Liver (tissue), 8 donors: ENCODE measurements at regions not wholly inside any gene's neighbourhood (a gene's known extent, or its start where the extent isn't known, plus 50 kb on each side); places are given as distances from the start of the nearest gene placed in this dataset.

Experiments used
- DNase-seq: peaks from one replicate; pipeline ENCODE4 v3.0.0-alpha.2; 2017; ENCODE audit warnings: low spot score
- H3K27ac ChIP-seq, 2 donors: one replicate each; pipeline ENCODE4 v1.7.0; 2013; ENCODE audit warnings: inconsistent platforms in 2 of 2, low read length in 2 of 2, control low read depth in 1 of 2, low read depth in 1 of 2, mild to moderate bottlenecking in 1 of 2
- H3K27me3 ChIP-seq, 4 donors: one replicate each; pipeline versions ENCODE4 v1.6.1 to v1.7.0; 2013; ENCODE audit warnings: low read length in 3 of 4, inconsistent platforms in 1 of 4, mild to moderate bottlenecking in 1 of 4, moderate library complexity in 1 of 4; ENCODE audit not compliant: control insufficient read depth in 4 of 4, insufficient read depth in 4 of 4
- H3K36me3 ChIP-seq, 4 donors: one replicate each; pipeline versions ENCODE4 v1.6.1 to v1.7.0; 2013; ENCODE audit warnings: low read length in 3 of 4, mild to moderate bottlenecking in 3 of 4, low read depth in 1 of 4, moderate library complexity in 1 of 4; ENCODE audit not compliant: control insufficient read depth in 4 of 4, insufficient read depth in 3 of 4
- H3K4me1 ChIP-seq, 4 donors: one replicate each; pipeline versions ENCODE4 v1.6.1 to v1.7.0; 2013; ENCODE audit warnings: low read length in 3 of 4, mild to moderate bottlenecking in 3 of 4, moderate library complexity in 1 of 4; ENCODE audit not compliant: control insufficient read depth in 4 of 4, insufficient read depth in 4 of 4
- H3K4me3 ChIP-seq, 3 donors: one replicate each; pipeline versions ENCODE4 v1.6.1 to v1.7.0; 2013; ENCODE audit warnings: low read length in 3 of 3, control low read depth in 1 of 3, low read depth in 1 of 3, mild to moderate bottlenecking in 1 of 3
- H3K9ac ChIP-seq, 2 donors: one replicate each; pipeline ENCODE4 v1.7.0; 2013; ENCODE audit warnings: low read length in 2 of 2, mild to moderate bottlenecking in 2 of 2, moderate library complexity in 2 of 2, control low read depth in 1 of 2, low read depth in 1 of 2
- H3K9me3 ChIP-seq, 4 donors: one replicate each; pipeline versions ENCODE4 v1.6.1 to v1.7.0; 2013; ENCODE audit warnings: low read length in 3 of 4; ENCODE audit not compliant: control insufficient read depth in 4 of 4
- EGR1 ChIP-seq, 2 donors: IDR thresholded peaks; 2 replicates each; pipeline ENCODE4 v1.6.1; 2016 to 2018; ENCODE audit warnings: antibody characterized with exemption in 2 of 2, low read depth in 2 of 2
- FOXA1 ChIP-seq: IDR thresholded peaks from 2 replicates; pipeline ENCODE4 v1.6.1; 2016; ENCODE audit warnings: antibody characterized with exemption
- GABPA ChIP-seq, 2 donors: IDR thresholded peaks in 1 of 2; conservative IDR thresholded peaks in 1 of 2; 2 replicates each; pipeline ENCODE4 v1.6.1; 2016; ENCODE audit warnings: antibody characterized with exemption in 2 of 2, mild to moderate bottlenecking in 1 of 2, moderate library complexity in 1 of 2
- HNF4A ChIP-seq, 2 donors: conservative IDR thresholded peaks; 2 replicates each; pipeline ENCODE4 v1.6.1; 2016; ENCODE audit warnings: antibody characterized with exemption in 2 of 2, mild to moderate bottlenecking in 2 of 2
- HNF4G ChIP-seq: IDR thresholded peaks from 2 replicates; pipeline ENCODE4 v1.6.1; 2016; ENCODE audit warnings: antibody characterized with exemption
- JUND ChIP-seq, 2 donors: IDR thresholded peaks; 2 replicates each; pipeline ENCODE4 v1.6.1; 2016; ENCODE audit warnings: antibody characterized with exemption in 2 of 2
- NR2F2 ChIP-seq: IDR thresholded peaks from 2 replicates; pipeline ENCODE4 v1.6.1; 2016; ENCODE audit warnings: antibody characterized with exemption
- RAD21 ChIP-seq, 2 donors: IDR thresholded peaks; 2 replicates each; pipeline ENCODE4 v1.6.1; 2016; ENCODE audit warnings: antibody characterized with exemption in 2 of 2, mild to moderate bottlenecking in 2 of 2
- RXRA ChIP-seq, 2 donors: IDR thresholded peaks; 2 replicates each; pipeline ENCODE4 v1.6.1; 2017 to 2018; ENCODE audit warnings: antibody characterized with exemption in 2 of 2, mild to moderate bottlenecking in 1 of 2
- SP1 ChIP-seq: IDR thresholded peaks from 2 replicates; pipeline ENCODE4 v1.6.1; 2018; ENCODE audit warnings: antibody characterized with exemption, mild to moderate bottlenecking
- TAF1 ChIP-seq: conservative IDR thresholded peaks from 2 replicates; pipeline ENCODE4 v1.6.1; 2016; ENCODE audit warnings: antibody characterized with exemption, mild to moderate bottlenecking
- YY1 ChIP-seq: IDR thresholded peaks from 2 replicates; pipeline ENCODE4 v1.6.1; 2016; ENCODE audit warnings: antibody characterized with exemption, mild to moderate bottlenecking
- WGBS: extraction: QIAGEN DNeasy Blood & Tissue Kit; methylation state at CpG from one replicate; pipeline ENCODE4 v1.1.7; 2013; 5-methylcytosine and 5-hydroxymethylcytosine counted together
- TF ChIP-seq, protein P1 (sequence below): fragments of 150-350 bp; IDR thresholded peaks from 2 replicates; pipeline ENCODE4 v1.5.1; 2017; ENCODE audit warnings: improper control_type of control experiment, low read depth, low read length; ENCODE audit not compliant: missing input control
- TF ChIP-seq, protein P2 (sequence below): IDR thresholded peaks from 2 replicates; pipeline ENCODE4 v1.6.1; 2016; ENCODE audit warnings: antibody characterized with exemption
- TF ChIP-seq, protein P3 (sequence below): IDR thresholded peaks from 2 replicates; pipeline ENCODE4 v1.6.1; 2016; ENCODE audit warnings: antibody characterized with exemption
- TF ChIP-seq, protein P4 (sequence below): IDR thresholded peaks from 2 replicates; pipeline ENCODE4 v1.6.1; 2016; ENCODE audit warnings: antibody characterized with exemption, mild to moderate bottlenecking
- TF ChIP-seq, protein P5 (sequence below): IDR thresholded peaks from 2 replicates; pipeline ENCODE4 v1.6.1; 2016; ENCODE audit warnings: antibody characterized with exemption
- donor health status: healthy.
- donor health status: healthy.
- donor health status: healthy.
- donor health status: healthy.
- donor health status: healthy.

DNA sequence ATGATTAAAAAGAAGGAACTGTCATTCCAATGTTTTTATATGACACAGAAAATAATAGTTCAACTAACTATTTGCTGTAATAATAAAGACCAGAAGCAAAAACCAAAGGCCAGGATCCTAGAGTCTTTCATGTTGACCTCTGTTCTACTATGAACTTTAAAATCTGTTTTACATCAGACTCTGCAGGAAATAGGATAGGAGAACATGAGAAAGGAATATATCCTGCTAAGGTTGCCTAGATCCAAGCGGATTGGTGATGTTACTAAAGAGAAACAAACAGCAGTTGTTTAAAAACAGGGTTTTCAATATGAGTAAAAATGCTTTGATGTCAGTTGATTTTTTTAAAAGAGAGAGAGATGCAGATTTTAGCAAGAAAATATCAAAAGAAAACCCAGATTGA lies 549.6 kb downstream of the ZIC1 start:
- DNase-seq: no peak
- Histone ChIP-seq H3K4me3 (no peak overlapping the region), H3K36me3 (no peaks in the 10 kb centered on the region), H3K27me3 (no peaks in the 10 kb centered on the region), H3K27ac (no peak overlapping the region), H3K9me3 (no peaks in the 10 kb centered on the region), H3K9ac (no peak overlapping the region), H3K4me1 (no peaks in the 10 kb centered on the region)
- WGBS: 41% methylated on average over 1 of the region's 1 CpG
- TF ChIP-seq TAF1: no peak

DNA sequence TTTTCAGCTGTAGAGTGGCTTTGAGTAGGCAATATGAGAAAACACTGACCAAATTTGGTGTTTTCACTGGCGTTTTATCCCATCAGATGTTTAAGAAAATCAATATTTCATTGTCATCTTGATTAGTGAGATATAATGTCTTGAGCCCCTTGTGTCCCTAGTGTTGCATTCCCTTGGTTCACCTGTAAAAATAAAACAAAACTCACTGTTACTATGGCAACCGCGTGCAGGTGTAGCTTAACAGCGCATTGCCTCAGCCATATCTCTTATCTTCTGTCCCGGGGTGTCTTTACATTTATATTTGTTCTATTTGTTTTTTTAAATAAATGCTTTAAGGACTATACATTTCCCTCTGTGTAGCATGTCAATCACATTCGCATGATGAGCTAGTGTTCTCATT lies 551.6 kb downstream of the ZIC1 start:
- 74% methylated on average over 6 of the region's 6 CpGs for WGBS
- Histone ChIP-seq H3K27ac (no peak overlapping the region), H3K36me3 (no peaks in the 10 kb centered on the region), H3K9ac (no peak overlapping the region), H3K4me1 (no peaks in the 10 kb centered on the region), H3K27me3 (no peaks in the 10 kb centered on the region), H3K9me3 (no peaks in the 10 kb centered on the region), H3K4me3 (no peak overlapping the region)
- no peak for DNase-seq
- TF ChIP-seq, protein P1, sequence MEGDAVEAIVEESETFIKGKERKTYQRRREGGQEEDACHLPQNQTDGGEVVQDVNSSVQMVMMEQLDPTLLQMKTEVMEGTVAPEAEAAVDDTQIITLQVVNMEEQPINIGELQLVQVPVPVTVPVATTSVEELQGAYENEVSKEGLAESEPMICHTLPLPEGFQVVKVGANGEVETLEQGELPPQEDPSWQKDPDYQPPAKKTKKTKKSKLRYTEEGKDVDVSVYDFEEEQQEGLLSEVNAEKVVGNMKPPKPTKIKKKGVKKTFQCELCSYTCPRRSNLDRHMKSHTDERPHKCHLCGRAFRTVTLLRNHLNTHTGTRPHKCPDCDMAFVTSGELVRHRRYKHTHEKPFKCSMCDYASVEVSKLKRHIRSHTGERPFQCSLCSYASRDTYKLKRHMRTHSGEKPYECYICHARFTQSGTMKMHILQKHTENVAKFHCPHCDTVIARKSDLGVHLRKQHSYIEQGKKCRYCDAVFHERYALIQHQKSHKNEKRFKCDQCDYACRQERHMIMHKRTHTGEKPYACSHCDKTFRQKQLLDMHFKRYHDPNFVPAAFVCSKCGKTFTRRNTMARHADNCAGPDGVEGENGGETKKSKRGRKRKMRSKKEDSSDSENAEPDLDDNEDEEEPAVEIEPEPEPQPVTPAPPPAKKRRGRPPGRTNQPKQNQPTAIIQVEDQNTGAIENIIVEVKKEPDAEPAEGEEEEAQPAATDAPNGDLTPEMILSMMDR: no peak
- no peak for TF ChIP-seq HNF4A (conservative IDR thresholded peaks at IDR 0.05)

DNA sequence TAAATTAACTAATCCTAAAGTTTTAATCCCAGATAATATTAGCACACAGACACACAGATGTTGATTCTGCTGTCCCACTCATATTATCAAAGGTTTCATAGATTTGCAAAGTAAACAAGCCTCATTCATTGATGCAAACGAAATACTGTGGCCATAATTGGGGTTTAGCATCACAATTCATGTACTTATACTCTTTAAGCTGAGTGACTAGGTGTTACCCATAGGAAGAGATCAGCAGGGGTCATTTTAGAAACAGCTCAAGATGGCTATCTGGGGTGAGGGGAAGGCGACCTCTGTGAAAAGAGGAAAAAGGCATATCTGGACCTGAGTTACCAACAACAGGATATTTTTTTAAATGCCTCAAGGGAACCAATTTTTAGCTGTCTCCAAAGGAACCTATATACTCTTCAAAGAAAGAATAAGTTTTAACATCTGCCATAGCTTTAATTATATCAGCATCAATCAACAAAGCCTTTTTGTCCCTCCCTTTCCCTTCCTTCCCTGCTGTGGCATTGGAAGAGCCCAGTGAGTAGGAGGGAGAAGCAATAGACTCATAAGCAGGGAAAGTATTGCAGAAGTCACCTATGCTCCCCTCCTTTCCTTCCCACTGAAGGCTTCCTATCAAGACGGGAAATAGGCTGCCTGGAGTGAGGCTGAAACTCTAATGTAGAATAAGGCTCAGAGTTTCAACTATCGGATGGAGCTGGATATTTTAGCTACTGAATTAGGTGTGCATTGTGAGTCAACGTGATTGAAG lies 553.4 kb downstream of the ZIC1 start:
- WGBS: 73% methylated on average over 5 of the region's 5 CpGs
- no peaks in the 10 kb centered on the region for H3K36me3 ChIP-seq
- H3K9me3 ChIP-seq: no peaks in the 10 kb centered on the region
- no peaks in the 10 kb centered on the region for H3K4me1 ChIP-seq
- no peak overlapping the region for H3K4me3 ChIP-seq
- no peak for DNase-seq
- H3K27me3 ChIP-seq: no peaks in the 10 kb centered on the region
- no peak overlapping the region for H3K27ac ChIP-seq
- H3K9ac ChIP-seq: no peak overlapping the region
- no peak for TF ChIP-seq GABPA (IDR thresholded peaks at IDR 0.05 in 1 of 2, conservative IDR thresholded peaks at IDR 0.05 in 1 of 2)

DNA sequence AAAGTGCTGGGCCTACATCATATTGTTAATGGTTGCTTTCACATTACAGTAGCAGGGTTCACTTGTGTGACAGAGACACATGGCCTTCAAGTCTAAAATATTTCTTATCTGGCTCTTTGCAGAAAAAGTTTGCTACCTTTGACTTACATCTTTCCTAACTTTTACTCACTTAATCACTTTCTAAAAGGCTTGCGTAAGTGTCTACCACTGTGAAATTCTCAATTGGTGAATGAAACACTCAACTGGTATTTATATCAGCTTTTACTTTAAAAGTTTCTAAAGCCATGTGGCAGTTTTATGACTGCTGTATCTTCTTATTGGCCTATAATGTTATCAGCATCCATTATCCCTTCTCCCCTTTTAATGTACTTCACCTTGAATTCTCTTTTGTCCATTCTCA lies 554.5 kb downstream of the ZIC1 start:
- H3K27ac ChIP-seq: no peak overlapping the region
- H3K4me3 ChIP-seq: no peak overlapping the region
- DNase-seq: no peak
- no peak overlapping the region for H3K9ac ChIP-seq
- WGBS: 98% methylated on average over 1 of the region's 1 CpG
- H3K9me3 ChIP-seq: no peaks in the 10 kb centered on the region
- no peaks in the 10 kb centered on the region for H3K4me1 ChIP-seq
- no peaks in the 10 kb centered on the region for H3K27me3 ChIP-seq
- no peaks in the 10 kb centered on the region for H3K36me3 ChIP-seq
- TF ChIP-seq RXRA (IDR thresholded peaks at IDR 0.05) (no peak), SP1 (no peak), FOXA1 (no peak), JUND (IDR thresholded peaks at IDR 0.05) (no peak), HNF4A (conservative IDR thresholded peaks at IDR 0.05) (no peak), TAF1 (no peak), YY1 (no peak), EGR1 (IDR thresholded peaks at IDR 0.05; ENCODE audit: low read depth in 2 of 2) (no peak), NR2F2 (no peak), HNF4G (no peak), RAD21 (IDR thresholded peaks at IDR 0.05) (no peak)
- TF ChIP-seq, protein P2, sequence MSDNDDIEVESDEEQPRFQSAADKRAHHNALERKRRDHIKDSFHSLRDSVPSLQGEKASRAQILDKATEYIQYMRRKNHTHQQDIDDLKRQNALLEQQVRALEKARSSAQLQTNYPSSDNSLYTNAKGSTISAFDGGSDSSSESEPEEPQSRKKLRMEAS: no peak
- TF ChIP-seq, protein P3, sequence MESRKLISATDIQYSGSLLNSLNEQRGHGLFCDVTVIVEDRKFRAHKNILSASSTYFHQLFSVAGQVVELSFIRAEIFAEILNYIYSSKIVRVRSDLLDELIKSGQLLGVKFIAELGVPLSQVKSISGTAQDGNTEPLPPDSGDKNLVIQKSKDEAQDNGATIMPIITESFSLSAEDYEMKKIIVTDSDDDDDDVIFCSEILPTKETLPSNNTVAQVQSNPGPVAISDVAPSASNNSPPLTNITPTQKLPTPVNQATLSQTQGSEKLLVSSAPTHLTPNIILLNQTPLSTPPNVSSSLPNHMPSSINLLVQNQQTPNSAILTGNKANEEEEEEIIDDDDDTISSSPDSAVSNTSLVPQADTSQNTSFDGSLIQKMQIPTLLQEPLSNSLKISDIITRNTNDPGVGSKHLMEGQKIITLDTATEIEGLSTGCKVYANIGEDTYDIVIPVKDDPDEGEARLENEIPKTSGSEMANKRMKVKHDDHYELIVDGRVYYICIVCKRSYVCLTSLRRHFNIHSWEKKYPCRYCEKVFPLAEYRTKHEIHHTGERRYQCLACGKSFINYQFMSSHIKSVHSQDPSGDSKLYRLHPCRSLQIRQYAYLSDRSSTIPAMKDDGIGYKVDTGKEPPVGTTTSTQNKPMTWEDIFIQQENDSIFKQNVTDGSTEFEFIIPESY: no peak
- TF ChIP-seq, protein P4, sequence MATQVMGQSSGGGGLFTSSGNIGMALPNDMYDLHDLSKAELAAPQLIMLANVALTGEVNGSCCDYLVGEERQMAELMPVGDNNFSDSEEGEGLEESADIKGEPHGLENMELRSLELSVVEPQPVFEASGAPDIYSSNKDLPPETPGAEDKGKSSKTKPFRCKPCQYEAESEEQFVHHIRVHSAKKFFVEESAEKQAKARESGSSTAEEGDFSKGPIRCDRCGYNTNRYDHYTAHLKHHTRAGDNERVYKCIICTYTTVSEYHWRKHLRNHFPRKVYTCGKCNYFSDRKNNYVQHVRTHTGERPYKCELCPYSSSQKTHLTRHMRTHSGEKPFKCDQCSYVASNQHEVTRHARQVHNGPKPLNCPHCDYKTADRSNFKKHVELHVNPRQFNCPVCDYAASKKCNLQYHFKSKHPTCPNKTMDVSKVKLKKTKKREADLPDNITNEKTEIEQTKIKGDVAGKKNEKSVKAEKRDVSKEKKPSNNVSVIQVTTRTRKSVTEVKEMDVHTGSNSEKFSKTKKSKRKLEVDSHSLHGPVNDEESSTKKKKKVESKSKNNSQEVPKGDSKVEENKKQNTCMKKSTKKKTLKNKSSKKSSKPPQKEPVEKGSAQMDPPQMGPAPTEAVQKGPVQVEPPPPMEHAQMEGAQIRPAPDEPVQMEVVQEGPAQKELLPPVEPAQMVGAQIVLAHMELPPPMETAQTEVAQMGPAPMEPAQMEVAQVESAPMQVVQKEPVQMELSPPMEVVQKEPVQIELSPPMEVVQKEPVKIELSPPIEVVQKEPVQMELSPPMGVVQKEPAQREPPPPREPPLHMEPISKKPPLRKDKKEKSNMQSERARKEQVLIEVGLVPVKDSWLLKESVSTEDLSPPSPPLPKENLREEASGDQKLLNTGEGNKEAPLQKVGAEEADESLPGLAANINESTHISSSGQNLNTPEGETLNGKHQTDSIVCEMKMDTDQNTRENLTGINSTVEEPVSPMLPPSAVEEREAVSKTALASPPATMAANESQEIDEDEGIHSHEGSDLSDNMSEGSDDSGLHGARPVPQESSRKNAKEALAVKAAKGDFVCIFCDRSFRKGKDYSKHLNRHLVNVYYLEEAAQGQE: no peak
- TF ChIP-seq, protein P5, sequence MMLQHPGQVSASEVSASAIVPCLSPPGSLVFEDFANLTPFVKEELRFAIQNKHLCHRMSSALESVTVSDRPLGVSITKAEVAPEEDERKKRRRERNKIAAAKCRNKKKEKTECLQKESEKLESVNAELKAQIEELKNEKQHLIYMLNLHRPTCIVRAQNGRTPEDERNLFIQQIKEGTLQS: no peak
